IMR-90 (cell line): ENCODE measurements at regions not wholly inside any gene's neighbourhood (a gene's known extent, or its start where the extent isn't known, plus 50 kb on each side); places are given as distances from the start of the nearest gene placed in this dataset.

Experiments
- MAZ ChIP-seq: IDR thresholded peaks from 2 replicates; pipeline ENCODE4 v1.6.1; 2012; ENCODE audit warnings: low read depth, mild to moderate bottlenecking, low read length, improper control_type of control experiment, moderate library complexity, borderline replicate concordance
- MXI1 ChIP-seq: IDR thresholded peaks from 2 replicates; pipeline ENCODE4 v1.6.1; 2012; ENCODE audit warnings: low read depth, mild to moderate bottlenecking, low read length, moderate library complexity, borderline replicate concordance
- POLR2A ChIP-seq: IDR thresholded peaks from 2 replicates; pipeline ENCODE4 v1.6.1; 2012; ENCODE audit warnings: mild to moderate bottlenecking, low read depth, low read length
- RCOR1 ChIP-seq: IDR thresholded peaks from 2 replicates; pipeline ENCODE4 v1.6.1; 2012; ENCODE audit warnings: mild to moderate bottlenecking, low read length, improper control_type of control experiment; ENCODE audit not compliant: insufficient replicate concordance
- RFX5 ChIP-seq: IDR thresholded peaks from 2 replicates; pipeline ENCODE4 v1.8.0; 2012; ENCODE audit warnings: low read depth, mild to moderate bottlenecking, low read length, moderate library complexity
- TF ChIP-seq, protein P1 (sequence below): conservative IDR thresholded peaks from 2 replicates; pipeline ENCODE4 v1.5.1; 2012; ENCODE audit warnings: mild to moderate bottlenecking, low read depth, low read length, improper control_type of control experiment

DNA sequence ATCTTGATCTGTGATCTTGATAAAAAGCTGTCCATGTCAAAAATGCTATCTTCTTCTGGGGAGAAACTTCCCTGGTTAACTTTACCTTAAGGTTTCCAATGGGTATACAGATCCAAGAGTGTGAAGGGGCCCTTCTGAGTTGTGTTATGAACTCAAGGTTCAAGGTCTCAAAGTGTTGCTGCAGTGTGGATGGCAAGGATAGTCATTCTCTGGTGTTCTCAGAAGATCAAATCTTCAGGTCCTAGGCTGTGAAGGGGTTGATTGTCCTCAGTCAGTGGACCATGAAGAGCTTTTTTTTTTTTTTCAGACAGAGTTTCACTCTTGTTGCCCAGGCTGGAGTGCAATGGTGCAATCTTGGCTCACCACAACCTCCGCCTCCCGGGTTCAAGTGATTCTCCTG is 114.4 kb downstream of the SPTSSA start:
- TF ChIP-seq, protein P1, sequence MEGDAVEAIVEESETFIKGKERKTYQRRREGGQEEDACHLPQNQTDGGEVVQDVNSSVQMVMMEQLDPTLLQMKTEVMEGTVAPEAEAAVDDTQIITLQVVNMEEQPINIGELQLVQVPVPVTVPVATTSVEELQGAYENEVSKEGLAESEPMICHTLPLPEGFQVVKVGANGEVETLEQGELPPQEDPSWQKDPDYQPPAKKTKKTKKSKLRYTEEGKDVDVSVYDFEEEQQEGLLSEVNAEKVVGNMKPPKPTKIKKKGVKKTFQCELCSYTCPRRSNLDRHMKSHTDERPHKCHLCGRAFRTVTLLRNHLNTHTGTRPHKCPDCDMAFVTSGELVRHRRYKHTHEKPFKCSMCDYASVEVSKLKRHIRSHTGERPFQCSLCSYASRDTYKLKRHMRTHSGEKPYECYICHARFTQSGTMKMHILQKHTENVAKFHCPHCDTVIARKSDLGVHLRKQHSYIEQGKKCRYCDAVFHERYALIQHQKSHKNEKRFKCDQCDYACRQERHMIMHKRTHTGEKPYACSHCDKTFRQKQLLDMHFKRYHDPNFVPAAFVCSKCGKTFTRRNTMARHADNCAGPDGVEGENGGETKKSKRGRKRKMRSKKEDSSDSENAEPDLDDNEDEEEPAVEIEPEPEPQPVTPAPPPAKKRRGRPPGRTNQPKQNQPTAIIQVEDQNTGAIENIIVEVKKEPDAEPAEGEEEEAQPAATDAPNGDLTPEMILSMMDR: no peak
- TF ChIP-seq RFX5 (no peak), POLR2A (no peak), RCOR1 (no peak), MAZ (no peak), MXI1 (no peak)
